GM19324 (cell line): ENCODE measurements at regions not wholly inside any gene's neighbourhood (a gene's known extent, or its start where the extent isn't known, plus 50 kb on each side); places are given as distances from the start of the nearest gene placed in this dataset.

Experiments used
- ATAC-seq: cut with Tn5 transposase; IDR thresholded peaks from one replicate; pipeline ENCODE4 v1.9.1; 2021; ENCODE audit warnings: mild to moderate bottlenecking, moderate library complexity; ENCODE audit not compliant: unreplicated experiment, low FRiP score

DNA sequence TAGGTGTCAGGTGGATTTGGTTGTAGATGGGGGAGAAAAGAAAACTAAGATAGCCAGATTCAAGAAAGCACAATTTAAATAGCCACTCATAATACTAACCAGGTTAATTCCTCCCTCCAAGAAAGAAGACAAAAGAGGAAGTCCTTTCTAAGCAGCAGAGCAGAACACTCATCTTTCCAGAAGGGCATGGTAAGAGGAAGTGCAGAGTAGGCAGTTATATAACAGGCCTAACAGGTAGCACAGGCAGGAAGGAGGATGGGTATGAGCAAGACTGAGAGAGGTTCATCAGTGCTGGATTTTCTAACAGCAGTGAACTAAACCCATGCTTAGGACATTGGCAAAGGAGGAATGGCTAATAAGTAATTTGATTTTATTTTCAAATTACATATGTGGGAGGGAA lies 517.5 kb downstream of the PLPP3 start:
- no peak for ATAC-seq

- no peak for ATAC-seq
Observed at GRCh38 chr1:56060906-56061305, 518.5 kb downstream of the PLPP3 start.

- ATAC-seq: no peak
Observed at GRCh38 chr1:56057466-56058405, 521.6 kb downstream of the PLPP3 start.

DNA sequence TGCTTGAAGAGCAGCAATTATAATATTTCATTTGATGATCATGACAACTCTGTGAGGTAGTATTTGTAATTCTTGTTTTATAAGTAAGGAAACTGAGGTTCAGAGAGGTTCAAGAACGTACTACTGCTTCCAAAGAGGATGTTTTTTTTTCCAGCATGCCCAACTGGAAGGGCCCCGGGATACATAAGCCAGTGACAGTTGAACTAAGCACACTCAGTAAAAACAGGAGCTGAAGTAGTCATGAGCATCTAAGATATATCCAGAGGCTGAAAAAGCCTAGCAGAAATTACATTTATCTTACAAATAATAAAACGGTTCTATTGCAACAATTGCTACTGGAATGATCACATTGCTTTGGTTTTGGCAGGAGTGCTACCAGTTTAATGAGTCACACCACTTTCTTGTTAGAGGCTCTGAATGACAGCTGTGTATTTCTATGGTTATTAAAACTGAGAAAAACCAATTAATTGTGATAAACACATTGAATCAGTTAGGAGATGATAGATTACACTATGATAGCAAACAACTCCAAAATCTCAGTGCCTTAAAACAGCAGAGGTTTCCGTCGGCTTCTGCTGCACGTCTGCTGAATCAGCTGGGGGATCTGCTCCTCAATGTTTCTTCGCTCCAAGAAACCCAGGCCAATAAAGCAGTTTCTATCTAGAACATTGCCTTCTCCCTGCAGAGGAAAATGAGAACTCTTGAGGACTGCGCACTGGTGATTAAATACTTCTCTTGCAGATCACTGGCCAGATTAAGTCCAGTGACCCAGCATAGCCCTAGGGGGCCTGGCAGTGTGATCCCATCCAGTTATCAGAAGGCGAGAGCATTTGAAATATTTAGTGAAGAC lies 522.7 kb downstream of the PLPP3 start:
- no peak for ATAC-seq

- no peak for ATAC-seq
Observed at GRCh38 chr1:56054959-56055358, 524.4 kb downstream of the PLPP3 start.

DNA sequence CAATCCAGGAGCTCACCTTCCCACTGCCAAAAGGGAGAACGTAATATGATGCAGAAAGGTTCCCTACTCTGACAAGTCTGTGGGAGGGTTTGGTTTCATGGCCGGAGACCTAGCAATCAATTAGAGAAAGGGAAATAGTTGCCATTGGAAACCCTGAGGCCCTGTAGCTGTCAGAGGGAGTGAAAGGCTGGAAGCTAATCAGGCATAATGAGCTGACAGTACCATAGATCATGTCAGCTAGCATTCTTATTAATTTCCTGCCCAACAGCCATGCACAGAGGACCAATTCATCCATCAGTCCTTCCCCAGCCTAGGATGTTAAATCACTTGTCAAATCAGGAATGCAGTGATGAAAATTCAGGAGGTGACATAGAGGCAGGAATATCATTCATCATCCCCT lies 527.3 kb downstream of the PLPP3 start:
- no peak for ATAC-seq

DNA sequence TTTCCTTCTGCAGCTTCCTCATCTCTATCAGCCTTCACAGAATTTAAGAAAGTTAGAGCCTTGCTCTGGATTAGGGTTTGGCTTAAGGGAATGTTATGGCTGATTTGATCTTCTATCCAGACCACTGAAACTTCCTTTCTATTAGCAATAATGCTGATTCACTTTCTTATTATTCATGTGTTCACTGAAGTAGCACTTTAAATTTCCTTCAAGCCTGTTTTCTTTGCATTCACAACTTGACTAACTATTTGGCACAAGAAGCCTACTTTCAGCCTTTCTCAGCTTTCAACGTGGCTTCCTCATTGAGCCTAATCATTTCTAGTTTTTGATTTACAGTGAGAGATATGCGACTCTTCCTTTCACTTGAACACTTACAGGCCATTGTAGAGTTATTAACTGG lies 528.5 kb downstream of the PLPP3 start:
- ATAC-seq: no peak

GRCh38 chr1:56045477-56045876 lies 533.9 kb downstream of the PLPP3 start:
- no peak for ATAC-seq

- ATAC-seq: no peak
Observed at GRCh38 chr1:56045062-56045461, 534.3 kb downstream of the PLPP3 start.

DNA sequence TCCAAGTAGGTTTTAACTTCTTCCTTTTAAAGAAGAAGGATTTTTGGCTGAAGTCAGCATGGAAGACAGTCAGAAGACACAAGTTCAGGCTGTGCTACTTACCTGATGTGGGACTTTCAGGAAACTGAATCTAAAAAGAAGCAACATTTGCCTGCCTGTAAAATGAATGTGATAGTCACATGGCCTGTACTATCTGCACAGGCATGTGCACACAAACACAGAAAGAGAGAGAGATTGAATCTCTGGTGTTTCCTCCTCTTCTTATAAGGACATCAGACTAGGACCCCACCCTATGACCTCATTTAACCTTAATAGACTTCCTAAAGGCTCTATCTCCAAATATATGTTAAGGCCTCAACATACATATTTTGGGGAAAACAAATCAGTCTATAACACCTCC lies 542.9 kb downstream of the PLPP3 start:
- no peak for ATAC-seq

GRCh38 chr1:56034847-56035481 lies 544.4 kb downstream of the PLPP3 start:
- ATAC-seq: no peak

DNA sequence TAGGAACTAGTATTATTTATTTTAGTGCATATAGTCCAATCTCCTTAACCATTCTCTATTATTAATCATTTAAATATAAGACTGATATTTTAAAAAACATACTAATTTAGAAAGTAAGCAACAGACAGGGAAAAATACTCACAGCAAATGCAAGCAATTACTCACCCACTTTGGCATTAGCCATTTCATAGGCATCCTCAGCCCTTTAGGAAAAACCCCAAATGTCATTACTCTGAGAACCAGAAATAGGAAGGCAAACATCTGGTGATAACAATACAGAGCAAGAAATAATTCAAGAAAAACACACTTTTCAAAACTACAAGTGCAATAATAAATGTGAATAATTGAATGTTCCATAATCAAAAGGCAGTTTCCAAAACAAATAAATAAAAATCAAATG lies 545.1 kb downstream of the PLPP3 start:
- ATAC-seq: no peak

GRCh38 chr1:56033321-56034037 lies 545.9 kb downstream of the PLPP3 start:
- ATAC-seq: no peak

GRCh38 chr1:56032096-56032676 lies 547.2 kb downstream of the PLPP3 start:
- ATAC-seq: no peak

- no peak for ATAC-seq
Observed at GRCh38 chr1:56031001-56031400, 548.4 kb downstream of the PLPP3 start.

GRCh38 chr1:56029319-56030003 lies 549.9 kb downstream of the PLPP3 start:
- ATAC-seq: no peak

- ATAC-seq: no peak
Observed at GRCh38 chr1:56028911-56029310, 550.5 kb downstream of the PLPP3 start.

DNA sequence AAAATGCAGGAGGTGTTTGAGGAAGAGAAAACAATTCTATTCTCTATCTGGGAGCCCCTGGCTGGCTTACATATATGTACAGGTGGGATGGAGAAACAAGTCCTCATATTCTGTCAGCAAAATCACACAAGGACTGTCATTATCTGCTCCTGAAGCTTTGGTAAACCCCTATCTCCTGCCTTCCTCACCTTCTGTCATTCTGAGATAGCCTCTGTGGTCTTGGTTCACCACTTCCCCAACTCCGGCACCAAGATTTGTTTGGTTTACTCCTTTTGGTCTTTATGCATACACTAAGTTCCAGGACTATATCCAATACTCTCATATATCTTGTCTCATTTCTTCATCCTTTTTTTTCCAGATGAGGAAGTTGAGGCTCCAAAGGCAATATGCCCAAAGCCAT lies 551.1 kb downstream of the PLPP3 start:
- no peak for ATAC-seq

DNA sequence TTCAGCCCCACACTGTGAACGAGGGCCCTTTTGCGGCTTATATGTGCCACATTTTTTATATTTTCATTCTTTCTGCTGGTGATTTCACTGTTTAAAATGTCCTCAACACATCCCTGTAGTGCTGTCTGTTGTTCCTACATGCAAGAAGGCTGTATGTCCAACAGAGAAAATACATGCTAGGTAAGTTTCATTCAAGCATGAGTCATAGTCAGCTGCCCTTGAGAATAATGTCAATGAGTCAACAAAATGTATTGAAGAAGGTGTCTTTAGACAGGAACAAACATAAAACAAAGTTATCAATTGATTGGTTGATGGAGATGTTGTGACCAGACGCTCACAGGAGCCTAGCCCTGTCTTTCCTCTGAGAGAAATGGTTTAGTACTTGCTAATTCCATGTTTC lies 553.4 kb downstream of the PLPP3 start:
- ATAC-seq: no peak
